ENCODE measurements at regions not wholly inside any gene's neighbourhood (a gene's known extent, or its start where the extent isn't known, plus 50 kb on each side); places are given as distances from the start of the nearest gene placed in this dataset.

DNA sequence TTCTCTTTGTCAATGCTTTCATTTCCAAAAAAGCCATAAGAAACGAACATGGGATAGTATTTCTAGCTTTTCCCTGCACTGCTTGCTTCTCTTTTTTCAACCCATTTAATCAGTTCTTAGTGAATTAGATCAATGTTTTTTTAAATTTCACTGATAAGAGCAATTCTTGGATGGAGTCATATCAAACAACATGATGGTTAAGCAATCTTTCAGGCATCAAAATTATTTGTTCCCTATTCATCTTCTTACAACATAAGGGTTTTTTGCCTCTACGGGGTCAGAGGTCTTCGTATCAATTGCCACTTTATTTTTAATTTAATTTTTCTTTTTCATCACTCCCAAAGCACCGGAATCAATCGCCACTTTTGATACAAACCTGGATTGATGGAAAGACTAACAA lies 103.8 kb upstream of the RESF1 start:
- H3K27ac ChIP-seq (ENCODE audit: low read depth, low read length) = no peak overlapping the region
- H3K36me3 ChIP-seq (ENCODE audit: control insufficient read depth, insufficient read depth, low read length) = no peaks in the 10 kb centered on the region
- no peak overlapping the region for H3K4me3 ChIP-seq (ENCODE audit: low read length)
- no peaks in the 10 kb centered on the region for H3K4me1 ChIP-seq (ENCODE audit: control insufficient read depth, insufficient read depth, low read length)
- no peak for DNase-seq
- peaks cover 71% of the 10 kb centered on the region for H3K9me3 Mint-ChIP-seq
- H3K4me1 Mint-ChIP-seq = no peaks in the 10 kb centered on the region
- no peak for TF ChIP-seq CTCF (conservative IDR thresholded peaks at IDR 0.05)
- H3K27ac Mint-ChIP-seq = no peak overlapping the region
- 86 to 90% methylated on average over 5 of the region's 5 CpGs for WGBS, 2 experiments (ENCODE audit: insufficient coverage in 1 of 2, insufficient read length in 1 of 2)
- peaks cover 8% of the 10 kb centered on the region for H3K36me3 Mint-ChIP-seq (ENCODE audit: low read depth)
- no peak overlapping the region for H3K9ac ChIP-seq (ENCODE audit: extremely low read depth, low read length, poor library complexity, severe bottlenecking)
- no peak overlapping the region for H3K4me3 Mint-ChIP-seq
- no peaks in the 10 kb centered on the region for H3K27me3 ChIP-seq (ENCODE audit: control insufficient read depth, insufficient read depth, low read length, poor library complexity, severe bottlenecking)
- H3K27me3 Mint-ChIP-seq (ENCODE audit: insufficient read depth) = no peaks in the 10 kb centered on the region
- peaks cover 46% of the 10 kb centered on the region for H3K9me3 ChIP-seq (ENCODE audit: control insufficient read depth, low read length)

DNA sequence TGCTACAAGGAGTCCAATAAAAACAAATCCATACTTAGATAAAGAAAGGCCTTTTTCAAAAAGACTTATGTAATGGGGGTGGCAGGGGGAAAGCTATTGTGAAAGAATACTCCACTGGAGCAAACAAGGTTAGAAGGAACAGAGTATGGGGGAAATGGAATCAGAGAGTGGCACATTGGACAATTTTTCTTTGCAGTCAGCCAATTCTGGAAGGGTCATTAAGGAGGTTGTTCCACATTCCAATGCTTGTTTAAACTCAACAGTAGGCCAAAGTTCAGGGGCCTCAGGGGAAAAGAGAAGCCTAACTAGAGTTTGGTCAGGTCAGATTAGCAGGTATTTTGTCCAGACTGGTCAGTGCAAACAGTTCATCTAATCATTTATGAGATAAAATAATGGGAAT lies 105.2 kb upstream of the RESF1 start:
- H3K4me1 Mint-ChIP-seq = no peaks in the 10 kb centered on the region

GRCh38 chr12:31853520-31853919 lies 105.7 kb upstream of the RESF1 start:
- Mint-ChIP-seq H3K4me3 (no peak overlapping the region), H3K9me3 (peaks cover 78% of the 10 kb centered on the region), H3K27me3 (ENCODE audit: insufficient read depth) (no peaks in the 10 kb centered on the region), H3K4me1 (no peaks in the 10 kb centered on the region), H3K36me3 (ENCODE audit: low read depth) (peaks cover 9% of the 10 kb centered on the region), H3K27ac (no peak overlapping the region)
- H3K4me1 ChIP-seq (ENCODE audit: control insufficient read depth, insufficient read depth, low read length) = no peaks in the 10 kb centered on the region
- H3K36me3 ChIP-seq (ENCODE audit: control insufficient read depth, insufficient read depth, low read length) = no peaks in the 10 kb centered on the region
- peaks cover 64% of the 10 kb centered on the region for H3K9me3 ChIP-seq (ENCODE audit: control insufficient read depth, low read length)
- H3K9ac ChIP-seq (ENCODE audit: extremely low read depth, low read length, poor library complexity, severe bottlenecking) = no peak overlapping the region
- DNase-seq = no peak
- H3K27ac ChIP-seq (ENCODE audit: low read depth, low read length) = no peak overlapping the region
- H3K27me3 ChIP-seq (ENCODE audit: control insufficient read depth, insufficient read depth, low read length, poor library complexity, severe bottlenecking) = no peaks in the 10 kb centered on the region
- no peak overlapping the region for H3K4me3 ChIP-seq (ENCODE audit: low read length)
- TF ChIP-seq CTCF (conservative IDR thresholded peaks at IDR 0.05) = no peak

More for the DNA sequence above, 105.2 kb upstream of the RESF1 start:
- peaks cover 60% of the 10 kb centered on the region for H3K9me3 ChIP-seq (ENCODE audit: control insufficient read depth, low read length)
- H3K36me3 Mint-ChIP-seq (ENCODE audit: low read depth) = peaks cover 9% of the 10 kb centered on the region
- no peak for DNase-seq
- no peak overlapping the region for H3K27ac ChIP-seq (ENCODE audit: low read depth, low read length)
- no peak overlapping the region for H3K4me3 ChIP-seq (ENCODE audit: low read length)
- H3K27ac Mint-ChIP-seq = no peak overlapping the region
- no peak overlapping the region for H3K9ac ChIP-seq (ENCODE audit: extremely low read depth, low read length, poor library complexity, severe bottlenecking)
- TF ChIP-seq CTCF (conservative IDR thresholded peaks at IDR 0.05) = no peak
- no peaks in the 10 kb centered on the region for H3K27me3 Mint-ChIP-seq (ENCODE audit: insufficient read depth)
- peaks cover 74% of the 10 kb centered on the region for H3K9me3 Mint-ChIP-seq
- no peaks in the 10 kb centered on the region for H3K27me3 ChIP-seq (ENCODE audit: control insufficient read depth, insufficient read depth, low read length, poor library complexity, severe bottlenecking)
- no peak overlapping the region for H3K4me3 Mint-ChIP-seq
- no peaks in the 10 kb centered on the region for H3K36me3 ChIP-seq (ENCODE audit: control insufficient read depth, insufficient read depth, low read length)
- no peaks in the 10 kb centered on the region for H3K4me1 ChIP-seq (ENCODE audit: control insufficient read depth, insufficient read depth, low read length)
